Activated B cell treated with CpG ODN at 0.5 μM for 24 hours (primary cell): ENCODE measurements at regions not wholly inside any gene's neighbourhood (a gene's known extent, or its start where the extent isn't known, plus 50 kb on each side); places are given as distances from the start of the nearest gene placed in this dataset.

Experiments used
- ATAC-seq: fragments of 200-7000 bp; cut with Tn5 transposase; one replicate; pipeline ENCODE4 v1.10.0; 2021; ENCODE audit warnings: low read depth, mild to moderate bottlenecking, moderate library complexity
- CTCF ChIA-PET: fragments of 350-600 bp; sonication (Branson Sonifier 250); formaldehyde crosslinking; loops from one replicate; lab custom pipeline; 2021; ENCODE audit warnings: antibody characterized with exemption; lab: Charles Lee
- POLR2A ChIA-PET: fragments of 350-600 bp; sonication (Branson Sonifier 250); formaldehyde crosslinking; loops from one replicate; lab custom pipeline; 2021; ENCODE audit warnings: antibody characterized with exemption; lab: Charles Lee
- DNase-seq: peaks from one replicate; pipeline ENCODE4 v3.0.0; 2022
- H3K27ac Mint-ChIP-seq: one replicate; pipeline ENCODE4 v1.8.0; 2020; ENCODE audit warnings: mixed read lengths
- H3K27me3 Mint-ChIP-seq: one replicate; pipeline ENCODE4 v1.8.0; 2021; ENCODE audit warnings: mixed read lengths
- H3K36me3 Mint-ChIP-seq: one replicate; pipeline ENCODE4 v1.8.0; 2021; ENCODE audit warnings: low read depth, mixed read lengths
- H3K4me1 Mint-ChIP-seq: one replicate; pipeline ENCODE4 v1.8.0; 2021; ENCODE audit warnings: mixed read lengths
- H3K4me3 Mint-ChIP-seq: one replicate; pipeline ENCODE4 v1.8.0; 2020; ENCODE audit warnings: mild to moderate bottlenecking, mixed read lengths
- H3K9me3 Mint-ChIP-seq: one replicate; pipeline ENCODE4 v1.8.0; 2020; ENCODE audit warnings: mixed read lengths
- CTCF ChIP-seq: fragments of 200-600 bp; IDR thresholded peaks from one replicate; pipeline ENCODE4 v1.8.0; 2022; ENCODE audit warnings: antibody characterized with exemption, mild to moderate bottlenecking
- intact Hi-C: fragments of 100-400 bp; cut with micrococcal nuclease; formaldehyde crosslinking; loops from one replicate; pipeline ENCODE4 v1.15.1; 2024

DNA sequence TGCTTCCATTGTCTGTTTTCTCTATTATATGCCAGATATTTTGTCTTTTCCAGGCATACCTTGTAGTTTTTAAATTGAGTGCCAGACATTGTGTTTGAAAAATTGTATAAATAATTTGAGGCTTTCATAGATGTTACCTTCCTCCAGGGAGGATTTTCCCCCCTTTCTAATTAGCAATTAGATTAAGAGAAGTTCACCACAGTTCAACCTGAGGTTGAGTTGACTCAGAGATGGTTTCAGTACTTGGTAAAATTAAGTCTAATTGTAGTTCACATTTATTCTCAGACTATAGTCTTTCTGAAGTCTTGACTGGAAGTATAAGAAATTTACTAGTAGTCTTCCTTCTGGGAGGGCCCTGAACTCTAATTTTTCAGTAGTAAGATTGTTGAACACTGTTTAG is 104.1 kb upstream of the SCEL start:
- no peak for ATAC-seq
- POLR2A ChIA-PET: interaction anchor here (1.1 kb wide), 2 partner anchors 102 to 105 kb away, joined by 4 to 5 read pairs; partner anchors contain the start of gene MYCBP2
- H3K27ac Mint-ChIP-seq: peak overlapping the region; percentile 78
- intact Hi-C loops: no loop called here
- CTCF ChIA-PET: interaction anchor here (0.9 to 1.1 kb wide), 2 partner anchors 46 to 102 kb away, joined by 3 read pairs; no protein-coding TSS in a partner anchor
- H3K27me3 Mint-ChIP-seq: no peaks in the 10 kb centered on the region
- H3K4me3 Mint-ChIP-seq: no peak overlapping the region
- no peak for TF ChIP-seq CTCF
- H3K36me3 Mint-ChIP-seq: no peaks in the 10 kb centered on the region
- no peaks in the 10 kb centered on the region for H3K9me3 Mint-ChIP-seq
- DNase-seq: no peak
- H3K4me1 Mint-ChIP-seq: peaks cover 44% of the 10 kb centered on the region

DNA sequence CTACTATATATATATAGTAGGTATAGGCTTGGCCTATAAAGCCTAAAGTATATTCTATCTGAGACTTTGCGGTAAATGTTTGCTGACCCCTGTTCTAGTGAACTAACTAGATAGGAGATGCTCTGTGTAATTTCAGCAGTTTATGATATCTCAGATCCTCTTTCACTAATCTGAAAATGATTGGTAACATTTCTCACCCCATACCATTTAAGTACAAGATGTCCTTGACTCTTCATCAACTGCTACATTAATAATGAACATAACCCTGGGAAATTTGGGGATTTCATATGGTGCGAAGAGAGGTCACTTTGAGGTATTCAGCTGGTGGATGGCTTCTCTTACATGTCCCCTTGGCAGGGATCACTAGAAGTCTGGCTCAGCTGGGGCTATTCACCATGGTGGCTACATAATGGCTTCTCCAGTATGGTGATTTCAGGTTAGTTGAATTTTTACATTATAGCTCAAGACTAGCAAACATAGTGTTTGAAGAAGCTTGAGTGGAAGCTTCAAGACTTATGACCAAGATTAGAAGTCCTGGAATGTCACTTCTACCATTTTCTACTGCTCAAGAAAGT is 103.6 kb upstream of the MYCBP2 start:
- peak overlapping the region; percentile 76 for H3K27ac Mint-ChIP-seq
- H3K4me3 Mint-ChIP-seq: no peak overlapping the region
- TF ChIP-seq CTCF: no peak
- no peaks in the 10 kb centered on the region for H3K27me3 Mint-ChIP-seq
- POLR2A ChIA-PET: interaction anchor here (0.7 to 2.7 kb wide), 9 partner anchors 9 to 103 kb away, joined by 3 to 42 read pairs (median 18); partner anchors contain the start of gene MYCBP2
- DNase-seq: no peak
- intact Hi-C loops: no loop called here
- H3K4me1 Mint-ChIP-seq: peaks cover 44% of the 10 kb centered on the region
- CTCF ChIA-PET: interaction anchor here (2.4 kb wide), 1 partner anchor 48 kb away, joined by 9 read pairs; no protein-coding TSS in a partner anchor
- H3K36me3 Mint-ChIP-seq: no peaks in the 10 kb centered on the region
- ATAC-seq: no peak
- H3K9me3 Mint-ChIP-seq: no peaks in the 10 kb centered on the region

- peak overlapping the region; percentile 75 for H3K4me3 Mint-ChIP-seq
- H3K9me3 Mint-ChIP-seq: no peaks in the 10 kb centered on the region
- H3K27me3 Mint-ChIP-seq: no peaks in the 10 kb centered on the region
- no peaks in the 10 kb centered on the region for H3K36me3 Mint-ChIP-seq
- intact Hi-C loops: loop anchor here (1.0 to 2.0 kb wide), 10 partner anchors 14 to 245 kb away; no protein-coding TSS in a partner anchor
- H3K27ac Mint-ChIP-seq: peak overlapping the region; percentile 99
- DNase-seq (peak; percentile 22), ATAC-seq (peak; percentile 91)
- ChIA-PET CTCF (interaction anchor here (2.4 kb wide), 1 partner anchor 49 kb away, joined by 9 read pairs; no protein-coding TSS in a partner anchor), POLR2A (interaction anchor here (0.6 to 2.7 kb wide), 14 partner anchors 12 to 438 kb away, joined by 3 to 42 read pairs (median 6); partner anchors contain the start of genes CLN5 and MYCBP2)
- H3K4me1 Mint-ChIP-seq: peaks cover 44% of the 10 kb centered on the region
- no peak for TF ChIP-seq CTCF
Observed at GRCh38 chr13:77429320-77430142, 102.6 kb upstream of the MYCBP2 start.

DNA sequence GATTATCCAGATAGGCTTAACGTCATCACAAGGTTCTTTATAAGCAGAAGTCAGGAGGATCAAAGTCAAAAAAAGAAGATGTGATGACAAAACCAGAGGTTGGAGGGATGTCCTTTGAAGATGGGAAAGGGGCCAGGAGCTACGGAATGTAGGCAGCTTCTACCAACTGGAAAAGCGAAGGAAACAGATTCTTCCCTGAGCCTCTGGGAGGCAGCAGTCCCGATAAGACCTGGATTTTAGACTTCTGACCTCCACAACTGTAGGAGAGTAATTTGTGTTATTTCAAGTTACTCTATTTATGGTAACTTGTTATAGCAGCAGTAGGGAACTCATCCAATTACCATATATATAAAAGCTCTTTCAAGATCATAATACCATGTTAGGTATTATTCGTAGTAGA is 98.8 kb upstream of the MYCBP2 start:
- TF ChIP-seq CTCF: no peak
- ChIA-PET CTCF (interaction anchor here (3.2 kb wide), 1 partner anchor 53 kb away, joined by 12 read pairs; no protein-coding TSS in a partner anchor), POLR2A (interaction anchor here (1.1 to 3.2 kb wide), 4 partner anchors 10 to 98 kb away, joined by 3 to 12 read pairs (median 3); partner anchors contain the start of gene MYCBP2)
- DNase-seq (no peak), ATAC-seq (no peak)
- H3K27ac Mint-ChIP-seq: no peak overlapping the region
- intact Hi-C loops: no loop called here
- no peaks in the 10 kb centered on the region for H3K36me3 Mint-ChIP-seq
- peaks cover 27% of the 10 kb centered on the region for H3K4me1 Mint-ChIP-seq
- no peaks in the 10 kb centered on the region for H3K27me3 Mint-ChIP-seq
- H3K4me3 Mint-ChIP-seq: no peak overlapping the region
- H3K9me3 Mint-ChIP-seq: no peaks in the 10 kb centered on the region

- Mint-ChIP-seq H3K27ac (no peak overlapping the region), H3K4me1 (peaks cover 5% of the 10 kb centered on the region), H3K9me3 (peaks cover 3% of the 10 kb centered on the region), H3K36me3 (no peaks in the 10 kb centered on the region), H3K4me3 (no peak overlapping the region), H3K27me3 (no peaks in the 10 kb centered on the region)
- DNase-seq (no peak), ATAC-seq (no peak)
- ChIA-PET POLR2A (no interaction called here), CTCF (no interaction called here)
- intact Hi-C loops: no loop called here
- no peak for TF ChIP-seq CTCF
Observed at GRCh38 chr13:77423296-77423695, 96.4 kb upstream of the MYCBP2 start.
